ENCODE measurements at regions not wholly inside any gene's neighbourhood (a gene's known extent, or its start where the extent isn't known, plus 50 kb on each side); places are given as distances from the start of the nearest gene placed in this dataset.

- Histone ChIP-seq H3K27ac (ENCODE audit: low read length) (no peak overlapping the region), H3K36me3 (ENCODE audit: insufficient read depth, low read length) (no peaks in the 10 kb centered on the region), H4K20me1 (ENCODE audit: insufficient read depth) (no peaks in the 10 kb centered on the region), H3K4me3 (ENCODE audit: low read length) (no peak overlapping the region), H3K9me2 (ENCODE audit: insufficient read depth, low read length) (no peaks in the 10 kb centered on the region), H3K27me3 (ENCODE audit: insufficient read depth, low read depth, low read length) (no peaks in the 10 kb centered on the region), H3K4me2 (ENCODE audit: low read length) (no peak overlapping the region), H3K9ac (ENCODE audit: low read length) (no peak overlapping the region), H3F3A (ENCODE audit: insufficient read depth, low read length, poor library complexity, severe bottlenecking) (no peaks in the 10 kb centered on the region), H3K79me2 (replicated peaks; ENCODE audit: insufficient read depth, low read length) (no peaks in the 10 kb centered on the region), H2AFZ (ENCODE audit: low read depth, low read length) (no peak overlapping the region), H3K9me3 (ENCODE audit: low read length) (no peaks in the 10 kb centered on the region)
- TF ChIP-seq EP300 (conservative IDR thresholded peaks at IDR 0.05; ENCODE audit: poor library complexity, severe bottlenecking) (no peak), EZH2 (IDR thresholded peaks at IDR 0.05; ENCODE audit: borderline replicate concordance, insufficient read depth, low read length, poor library complexity, severe bottlenecking) (no peak), POLR2AphosphoS5 (IDR thresholded peaks at IDR 0.05) (no peak), MXI1 (conservative IDR thresholded peaks at IDR 0.05; ENCODE audit: poor library complexity, severe bottlenecking) (no peak), TAF1 (IDR thresholded peaks at IDR 0.05; ENCODE audit: low read depth) (no peak), CTCF (IDR thresholded peaks at IDR 0.05; ENCODE audit: poor library complexity, severe bottlenecking) (no peak), RAD21 (conservative IDR thresholded peaks at IDR 0.05) (no peak)
These were observed 498.8 kb upstream of the C1orf87 start for GRCh38 chr1:60572378-60572777.

- H3K9me3 ChIP-seq (ENCODE audit: low read length) = no peaks in the 10 kb centered on the region
- H2AFZ ChIP-seq (ENCODE audit: low read depth, low read length) = no peak overlapping the region
- no peak overlapping the region for H3K4me3 ChIP-seq (ENCODE audit: low read length)
- H3K27ac ChIP-seq (ENCODE audit: low read length) = no peak overlapping the region
- no peaks in the 10 kb centered on the region for H3K36me3 ChIP-seq (ENCODE audit: insufficient read depth, low read length)
- no peak overlapping the region for H3K9ac ChIP-seq (ENCODE audit: low read length)
- H3K4me2 ChIP-seq (ENCODE audit: low read length) = no peak overlapping the region
- H3K27me3 ChIP-seq (ENCODE audit: insufficient read depth, low read depth, low read length) = no peaks in the 10 kb centered on the region
- H3K79me2 ChIP-seq (replicated peaks; ENCODE audit: insufficient read depth, low read length) = no peaks in the 10 kb centered on the region
- H3K9me2 ChIP-seq (ENCODE audit: insufficient read depth, low read length) = no peaks in the 10 kb centered on the region
- TF ChIP-seq TAF1 (IDR thresholded peaks at IDR 0.05; ENCODE audit: low read depth) (no peak), RAD21 (conservative IDR thresholded peaks at IDR 0.05) (no peak), POLR2AphosphoS5 (IDR thresholded peaks at IDR 0.05) (no peak), MXI1 (conservative IDR thresholded peaks at IDR 0.05; ENCODE audit: poor library complexity, severe bottlenecking) (no peak), CTCF (IDR thresholded peaks at IDR 0.05; ENCODE audit: poor library complexity, severe bottlenecking) (no peak), REST (IDR thresholded peaks at IDR 0.05; ENCODE audit: borderline replicate concordance) (no peak), EZH2 (IDR thresholded peaks at IDR 0.05; ENCODE audit: borderline replicate concordance, insufficient read depth, low read length, poor library complexity, severe bottlenecking) (no peak), SMC3 (conservative IDR thresholded peaks at IDR 0.05; ENCODE audit: poor library complexity) (no peak), EP300 (conservative IDR thresholded peaks at IDR 0.05; ENCODE audit: poor library complexity, severe bottlenecking) (no peak)
- no peaks in the 10 kb centered on the region for H4K20me1 ChIP-seq (ENCODE audit: insufficient read depth)
- no peaks in the 10 kb centered on the region for H3F3A ChIP-seq (ENCODE audit: insufficient read depth, low read length, poor library complexity, severe bottlenecking)
These were observed 498.2 kb upstream of the C1orf87 start for GRCh38 chr1:60571811-60572210.
